ENCODE measurements at regions not wholly inside any gene's neighbourhood (a gene's known extent, or its start where the extent isn't known, plus 50 kb on each side); places are given as distances from the start of the nearest gene placed in this dataset.
"Not testable (repeated sequence)": the region's sequence is repeated elsewhere in the genome, so short reads cannot be mapped to it uniquely, and the experiment has no call there.

DNA sequence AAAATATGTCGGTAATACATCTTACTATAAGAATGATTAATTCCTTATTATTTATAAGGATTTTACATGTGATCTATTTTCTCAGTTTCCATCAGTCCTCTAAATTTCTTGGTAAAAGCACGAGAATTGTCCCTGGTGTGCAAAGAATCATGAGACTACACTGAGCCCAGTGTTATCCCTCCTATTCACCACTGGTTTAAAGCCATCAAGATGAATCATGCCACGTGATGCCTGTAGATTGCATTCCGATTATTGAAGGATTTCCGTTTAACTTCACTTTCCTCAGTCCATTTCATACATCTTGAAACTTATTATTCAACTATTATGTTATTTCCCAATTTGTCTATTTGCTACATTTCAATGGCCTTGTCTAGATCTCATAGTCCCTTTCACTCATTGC lies 601.9 kb downstream of the GALC start:
- intact Hi-C loops (cut with DNase I) = no loop called here
- no peak overlapping the region for H3K27ac ChIP-seq
- no peak for DNase-seq
- H3K4me3 ChIP-seq = no peak overlapping the region
- H3K36me3 ChIP-seq = no peaks in the 10 kb centered on the region
- no peaks in the 10 kb centered on the region for H3K4me1 ChIP-seq
- H3K9ac ChIP-seq (ENCODE audit: low read depth in 2 of 2, low read length in 2 of 2) = no peak overlapping the region
- TF ChIP-seq, protein P1, sequence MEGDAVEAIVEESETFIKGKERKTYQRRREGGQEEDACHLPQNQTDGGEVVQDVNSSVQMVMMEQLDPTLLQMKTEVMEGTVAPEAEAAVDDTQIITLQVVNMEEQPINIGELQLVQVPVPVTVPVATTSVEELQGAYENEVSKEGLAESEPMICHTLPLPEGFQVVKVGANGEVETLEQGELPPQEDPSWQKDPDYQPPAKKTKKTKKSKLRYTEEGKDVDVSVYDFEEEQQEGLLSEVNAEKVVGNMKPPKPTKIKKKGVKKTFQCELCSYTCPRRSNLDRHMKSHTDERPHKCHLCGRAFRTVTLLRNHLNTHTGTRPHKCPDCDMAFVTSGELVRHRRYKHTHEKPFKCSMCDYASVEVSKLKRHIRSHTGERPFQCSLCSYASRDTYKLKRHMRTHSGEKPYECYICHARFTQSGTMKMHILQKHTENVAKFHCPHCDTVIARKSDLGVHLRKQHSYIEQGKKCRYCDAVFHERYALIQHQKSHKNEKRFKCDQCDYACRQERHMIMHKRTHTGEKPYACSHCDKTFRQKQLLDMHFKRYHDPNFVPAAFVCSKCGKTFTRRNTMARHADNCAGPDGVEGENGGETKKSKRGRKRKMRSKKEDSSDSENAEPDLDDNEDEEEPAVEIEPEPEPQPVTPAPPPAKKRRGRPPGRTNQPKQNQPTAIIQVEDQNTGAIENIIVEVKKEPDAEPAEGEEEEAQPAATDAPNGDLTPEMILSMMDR (IDR thresholded peaks at IDR 0.05) = no peak
- no peaks in the 10 kb centered on the region for H3K27me3 ChIP-seq
- no peaks in the 10 kb centered on the region for H3K9me3 ChIP-seq

DNA sequence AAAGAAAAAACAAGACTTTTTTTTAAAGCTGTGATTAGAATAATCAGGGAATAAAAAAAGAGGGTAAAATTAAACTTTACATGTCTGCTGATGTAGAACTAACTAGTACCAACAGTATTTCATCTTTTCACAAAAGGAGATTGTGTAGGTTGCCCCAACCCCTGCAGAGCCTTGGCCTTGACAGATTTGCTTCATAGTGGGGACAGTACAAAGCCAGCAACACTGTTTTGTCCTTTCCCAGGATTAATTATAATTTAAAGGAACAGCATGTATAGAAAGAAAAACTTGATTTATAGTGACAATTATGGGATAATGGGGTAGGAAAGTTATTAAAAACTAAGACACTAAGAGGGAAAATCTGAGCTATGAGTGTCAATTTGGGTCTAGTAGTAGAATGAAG lies 604.0 kb downstream of the GALC start:
- intact Hi-C loops (cut with DNase I) = no loop called here
- Histone ChIP-seq H3K4me3 (no peak overlapping the region), H3K27ac (no peak overlapping the region), H3K4me1 (no peaks in the 10 kb centered on the region), H3K9me3 (no peaks in the 10 kb centered on the region), H3K9ac (ENCODE audit: low read depth in 2 of 2, low read length in 2 of 2) (no peak overlapping the region), H3K36me3 (no peaks in the 10 kb centered on the region), H3K27me3 (no peaks in the 10 kb centered on the region)
- TF ChIP-seq, protein P1 (IDR thresholded peaks at IDR 0.05) = no peak
- DNase-seq = no peak

DNA sequence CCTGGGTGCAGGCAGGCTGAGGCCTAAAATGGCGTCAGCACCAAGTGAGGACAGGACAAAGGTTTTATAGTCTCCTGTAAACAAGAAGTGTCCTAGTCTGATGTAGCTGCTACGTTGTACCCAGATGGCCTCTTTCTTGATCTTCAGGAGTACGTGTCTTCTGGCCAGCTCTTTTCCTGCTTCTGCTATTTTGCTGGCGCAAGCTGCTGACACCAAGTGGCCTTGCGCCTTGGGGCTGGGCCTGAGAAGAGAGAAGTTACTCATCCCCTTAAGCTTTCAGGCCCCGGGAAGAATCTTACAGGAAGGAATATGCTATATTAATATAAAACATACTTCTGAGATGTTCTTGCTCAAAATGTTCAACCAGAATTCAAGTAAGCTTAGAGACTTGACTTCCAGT lies 605.2 kb downstream of the GALC start:
- TF ChIP-seq, protein P1 (IDR thresholded peaks at IDR 0.05) = no peak
- Histone ChIP-seq H3K36me3 (no peaks in the 10 kb centered on the region), H3K9ac (ENCODE audit: low read depth in 2 of 2, low read length in 2 of 2) (no peak overlapping the region), H3K27ac (no peak overlapping the region), H3K9me3 (no peaks in the 10 kb centered on the region), H3K27me3 (no peaks in the 10 kb centered on the region), H3K4me1 (no peaks in the 10 kb centered on the region), H3K4me3 (no peak overlapping the region)
- intact Hi-C loops (cut with DNase I) = no loop called here
- DNase-seq = no peak

DNA sequence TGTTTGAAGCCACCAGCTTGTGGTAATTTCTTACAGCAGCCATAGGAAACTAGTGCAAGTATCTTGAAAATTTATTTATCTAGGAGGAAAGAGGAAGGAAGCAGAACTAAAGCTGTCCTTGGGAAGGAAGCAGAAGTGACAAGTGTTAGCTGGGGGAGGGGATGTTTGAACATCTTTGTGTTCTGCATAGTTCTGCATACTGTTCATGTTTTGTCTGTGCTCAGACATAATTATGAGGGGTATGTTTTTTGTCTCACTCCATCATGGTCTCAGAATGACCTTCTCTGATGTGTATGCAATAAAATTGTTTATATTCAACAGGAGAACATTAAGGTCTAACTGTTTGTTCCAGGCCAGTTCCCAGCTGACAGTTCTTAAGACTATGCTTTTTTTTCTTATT lies 606.5 kb downstream of the GALC start:
- TF ChIP-seq, protein P1 (IDR thresholded peaks at IDR 0.05) = no peak
- Histone ChIP-seq H3K4me3 (no peak overlapping the region), H3K9ac (ENCODE audit: low read depth in 2 of 2, low read length in 2 of 2) (no peak overlapping the region), H3K4me1 (no peaks in the 10 kb centered on the region), H3K27ac (no peak overlapping the region), H3K36me3 (no peaks in the 10 kb centered on the region), H3K9me3 (no peaks in the 10 kb centered on the region), H3K27me3 (no peaks in the 10 kb centered on the region)
- DNase-seq = no peak
- intact Hi-C loops (cut with DNase I) = no loop called here

DNA sequence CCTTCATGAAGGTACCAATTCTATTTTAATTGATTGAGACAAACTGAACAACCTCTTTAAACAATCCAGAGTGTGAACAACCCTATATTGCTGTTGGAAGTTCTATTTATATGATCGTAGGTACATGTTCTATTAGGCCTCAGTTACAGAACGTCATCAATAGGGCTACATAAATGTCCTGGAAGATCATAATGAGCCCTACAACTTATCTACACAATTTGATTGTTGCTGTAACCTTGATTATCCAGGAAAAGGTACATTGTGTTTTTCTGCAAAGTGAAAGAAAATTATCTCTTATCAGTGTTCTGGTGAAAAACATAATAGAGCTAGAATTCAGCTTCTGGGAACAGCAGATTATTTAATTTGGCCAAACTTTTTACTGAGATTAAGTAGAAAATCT lies 612.9 kb downstream of the GALC start:
- Histone ChIP-seq H3K27ac (no peak overlapping the region), H3K4me3 (no peak overlapping the region), H3K27me3 (no peaks in the 10 kb centered on the region), H3K9me3 (no peaks in the 10 kb centered on the region), H3K4me1 (no peaks in the 10 kb centered on the region), H3K9ac (ENCODE audit: low read depth in 2 of 2, low read length in 2 of 2) (no peak overlapping the region), H3K36me3 (no peaks in the 10 kb centered on the region)
- no peak for DNase-seq
- TF ChIP-seq, protein P1 (IDR thresholded peaks at IDR 0.05) = no peak
- intact Hi-C loops (cut with DNase I) = no loop called here

DNA sequence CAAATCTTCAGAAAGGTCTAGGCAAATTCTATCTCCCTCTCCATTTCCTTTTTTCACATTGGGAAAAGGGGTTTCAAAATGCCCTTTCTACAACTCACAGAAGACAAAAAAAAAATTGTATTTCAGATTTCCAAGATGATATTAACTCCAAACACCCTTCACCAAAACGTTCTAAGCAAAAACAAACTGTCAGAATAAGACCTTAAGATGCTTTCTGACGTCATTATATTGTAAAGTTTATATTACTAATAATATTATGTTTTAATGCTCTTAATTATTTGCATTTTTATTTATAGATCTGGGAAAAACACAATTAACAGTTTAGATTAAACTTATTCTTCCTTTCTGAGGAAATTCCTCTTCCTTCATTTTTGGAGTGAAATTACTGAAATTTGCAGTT lies 624.2 kb downstream of the GALC start:
- H3K27ac ChIP-seq = no peak overlapping the region
- DNase-seq = no peak
- H3K9me3 ChIP-seq = no peaks in the 10 kb centered on the region
- no peaks in the 10 kb centered on the region for H3K27me3 ChIP-seq
- no peak overlapping the region for H3K4me3 ChIP-seq
- H3K4me1 ChIP-seq = no peaks in the 10 kb centered on the region
- TF ChIP-seq, protein P1 (IDR thresholded peaks at IDR 0.05) = no peak
- no peak overlapping the region for H3K9ac ChIP-seq (ENCODE audit: low read depth in 2 of 2, low read length in 2 of 2)
- H3K36me3 ChIP-seq = no peaks in the 10 kb centered on the region
- intact Hi-C loops (cut with DNase I) = no loop called here

DNA sequence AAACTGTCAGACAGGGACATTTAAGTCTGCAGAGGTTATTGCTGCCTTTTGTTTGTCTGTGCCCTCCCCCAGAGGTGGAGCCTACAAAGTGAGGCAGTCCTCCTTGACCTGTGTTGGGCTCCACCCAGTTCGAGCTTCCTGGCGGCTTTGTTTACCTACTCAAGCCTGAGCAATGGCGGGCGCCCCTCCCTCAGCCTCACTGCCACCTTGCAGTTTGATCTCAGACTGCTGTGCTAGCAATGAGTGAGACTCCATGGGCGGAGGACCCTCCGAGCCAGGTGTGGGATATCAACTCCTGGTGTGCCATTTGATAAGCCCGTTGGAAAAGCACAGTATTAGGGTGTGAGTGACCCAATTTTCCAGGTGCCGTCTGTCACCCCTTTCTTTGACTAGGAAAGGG lies 632.7 kb downstream of the GALC start:
- intact Hi-C loops (cut with DNase I); DNase-seq: not testable (repeated sequence)

More for the DNA sequence above, 632.7 kb downstream of the GALC start:
- H3K27me3 ChIP-seq; H3K36me3 ChIP-seq; H3K9me3 ChIP-seq; H3K27ac ChIP-seq; H3K4me3 ChIP-seq; H3K9ac ChIP-seq (ENCODE audit: low read depth in 2 of 2, low read length in 2 of 2); H3K4me1 ChIP-seq: not testable (repeated sequence)

All from colonic mucosa (tissue), 4 donors.